Keratinocyte (primary cell): ENCODE measurements at regions not wholly inside any gene's neighbourhood (a gene's known extent, or its start where the extent isn't known, plus 50 kb on each side); places are given as distances from the start of the nearest gene placed in this dataset.

ENCODE experiments used
- DNase-seq: peaks from one replicate; pipeline ENCODE4 v3.0.0-alpha.2; 2011; ENCODE audit warnings: low read depth, missing footprints, low spot score
- FAIRE-seq: peaks from 2 replicates; lab custom pipeline; 2011; peaks lifted over from hg19 to GRCh38; lab: Jason Lieb, UNC
- H2AFZ ChIP-seq: 2 replicates; pipeline ENCODE4 v1.6.0; 2012; ENCODE audit warnings: low read length, control low read depth, inconsistent platforms; ENCODE audit not compliant: control insufficient read depth
- H3K27ac ChIP-seq: 2 replicates; pipeline ENCODE4 v1.5.1; 2011; ENCODE audit warnings: low read length; ENCODE audit not compliant: control insufficient read depth, insufficient read depth
- H3K27me3 ChIP-seq: 3 replicates; pipeline ENCODE4 v1.6.0; 2011; ENCODE audit warnings: low read length; ENCODE audit not compliant: control insufficient read depth, insufficient read depth; ENCODE audit errors: extremely low read depth
- H3K36me3 ChIP-seq, 2 experiments: 2 replicates in 1 of 2; 3 replicates in 1 of 2; pipeline ENCODE4 v1.5.1; 2011; ENCODE audit warnings: low read length in 2 of 2, mild to moderate bottlenecking in 1 of 2; ENCODE audit not compliant: control insufficient read depth in 2 of 2, insufficient read depth in 2 of 2; ENCODE audit errors: extremely low read depth in 1 of 2
- H3K4me1 ChIP-seq: 3 replicates; pipeline ENCODE4 v1.5.1; 2011; ENCODE audit warnings: low read length; ENCODE audit not compliant: control insufficient read depth, insufficient read depth; ENCODE audit errors: extremely low read depth
- H3K4me2 ChIP-seq: 3 replicates; pipeline ENCODE4 v1.6.0; 2011; ENCODE audit warnings: low read depth, low read length; ENCODE audit not compliant: control insufficient read depth, insufficient read depth; ENCODE audit errors: extremely low read depth
- H3K4me3 ChIP-seq, 3 experiments: fragments of 200-600 bp in 1 of 3; sonication (generic) in 1 of 3; 2 replicates in 2 of 3; 3 replicates in 1 of 3; pipeline ENCODE4 v1.5.1; 2011 to 2016; ENCODE audit warnings: low read length in 3 of 3, mild to moderate bottlenecking in 3 of 3, control low read depth in 2 of 3, inconsistent platforms in 1 of 3, low read depth in 1 of 3, mixed read lengths in 1 of 3, mixed run types in 1 of 3, moderate library complexity in 1 of 3; ENCODE audit not compliant: control insufficient read depth in 2 of 3, insufficient read depth in 2 of 3; ENCODE audit errors: extremely low read depth in 1 of 3
- H3K79me2 ChIP-seq: 2 replicates; pipeline ENCODE4 v1.6.0; 2012; ENCODE audit warnings: low read length; ENCODE audit not compliant: control insufficient read depth, insufficient read depth
- H3K9ac ChIP-seq: 3 replicates; pipeline ENCODE4 v1.6.0; 2011; ENCODE audit warnings: low read length; ENCODE audit not compliant: control insufficient read depth, insufficient read depth; ENCODE audit errors: extremely low read depth
- H3K9me1 ChIP-seq: 3 replicates; pipeline ENCODE4 v1.6.0; 2011; ENCODE audit warnings: low read length; ENCODE audit not compliant: control insufficient read depth, insufficient read depth; ENCODE audit errors: extremely low read depth
- H3K9me3 ChIP-seq: 2 replicates; pipeline ENCODE4 v1.5.1; 2012; ENCODE audit warnings: low read depth, low read length; ENCODE audit not compliant: control insufficient read depth
- H4K20me1 ChIP-seq: 3 replicates; pipeline ENCODE4 v1.6.0; 2011; ENCODE audit warnings: low read length; ENCODE audit not compliant: control insufficient read depth, insufficient read depth; ENCODE audit errors: extremely low read depth
- EZH2 ChIP-seq: IDR thresholded peaks from one replicate; pipeline ENCODE4 v1.6.1; 2012; ENCODE audit warnings: inconsistent platforms, mild to moderate bottlenecking, low read length, moderate library complexity
- dilution Hi-C: fragments of 300-500 bp; cut with MboI; formaldehyde crosslinking; loops from one replicate; pipeline ENCODE4 v1.7.0; 2020; ENCODE audit warnings: low sequenced_read_pairs; ENCODE audit not compliant: extremely low pct_ligation_motif_present
- TF ChIP-seq, protein P1 (sequence below), 3 experiments: IDR thresholded peaks in 1 of 3; conservative IDR thresholded peaks in 1 of 3; optimal IDR thresholded peaks in 1 of 3; 2 replicates in 2 of 3; 3 replicates in 1 of 3; pipeline versions ENCODE3 to v1.5.1; 2011; ENCODE audit warnings: low read length in 3 of 3, mild to moderate bottlenecking in 3 of 3, moderate library complexity in 2 of 3, control low read depth in 1 of 3, inconsistent platforms in 1 of 3; ENCODE audit not compliant: insufficient read depth in 2 of 3; ENCODE audit errors: extremely low read depth in 1 of 3

DNA sequence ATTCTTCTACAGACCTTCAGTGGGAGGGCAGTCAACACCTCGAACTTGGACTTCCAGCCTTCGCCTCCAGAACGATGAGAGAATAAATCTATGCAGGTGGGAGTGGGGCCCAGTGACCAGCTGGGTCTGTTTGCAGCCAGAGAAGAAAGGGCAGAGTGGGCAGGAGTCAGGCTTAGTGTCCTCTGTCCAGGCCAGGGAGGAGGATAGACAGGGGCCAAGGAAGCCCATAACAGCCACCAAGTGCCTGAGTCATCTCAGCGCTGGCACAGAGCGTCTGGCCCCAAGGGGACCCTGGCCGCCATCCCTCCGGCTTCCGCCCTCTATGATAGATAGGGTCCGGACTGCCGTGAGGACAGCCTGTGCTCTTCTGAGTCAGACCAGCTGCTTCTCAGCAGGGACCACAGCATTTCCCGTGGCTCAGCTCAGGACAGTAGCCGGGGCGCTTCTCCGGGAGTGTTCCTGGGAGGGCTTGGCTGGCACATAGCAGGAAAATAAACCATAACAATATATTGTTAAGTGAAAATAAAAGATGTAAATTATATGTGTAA is 133.1 kb upstream of the C1orf174 start:
- Histone ChIP-seq H3K9me1 (no peaks in the 10 kb centered on the region), H4K20me1 (no peaks in the 10 kb centered on the region), H3K36me3 (no peaks in the 10 kb centered on the region), H3K4me3 (no peak overlapping the region), H3K9ac (no peak overlapping the region), H3K79me2 (no peaks in the 10 kb centered on the region), H3K4me2 (no peak overlapping the region), H3K4me1 (no peaks in the 10 kb centered on the region), H3K27me3 (no peaks in the 10 kb centered on the region), H2AFZ (no peak overlapping the region), H3K27ac (no peak overlapping the region), H3K9me3 (no peaks in the 10 kb centered on the region)
- no peak for FAIRE-seq
- no peak for DNase-seq
- dilution Hi-C loops = no loop called here
- TF ChIP-seq, protein P1, sequence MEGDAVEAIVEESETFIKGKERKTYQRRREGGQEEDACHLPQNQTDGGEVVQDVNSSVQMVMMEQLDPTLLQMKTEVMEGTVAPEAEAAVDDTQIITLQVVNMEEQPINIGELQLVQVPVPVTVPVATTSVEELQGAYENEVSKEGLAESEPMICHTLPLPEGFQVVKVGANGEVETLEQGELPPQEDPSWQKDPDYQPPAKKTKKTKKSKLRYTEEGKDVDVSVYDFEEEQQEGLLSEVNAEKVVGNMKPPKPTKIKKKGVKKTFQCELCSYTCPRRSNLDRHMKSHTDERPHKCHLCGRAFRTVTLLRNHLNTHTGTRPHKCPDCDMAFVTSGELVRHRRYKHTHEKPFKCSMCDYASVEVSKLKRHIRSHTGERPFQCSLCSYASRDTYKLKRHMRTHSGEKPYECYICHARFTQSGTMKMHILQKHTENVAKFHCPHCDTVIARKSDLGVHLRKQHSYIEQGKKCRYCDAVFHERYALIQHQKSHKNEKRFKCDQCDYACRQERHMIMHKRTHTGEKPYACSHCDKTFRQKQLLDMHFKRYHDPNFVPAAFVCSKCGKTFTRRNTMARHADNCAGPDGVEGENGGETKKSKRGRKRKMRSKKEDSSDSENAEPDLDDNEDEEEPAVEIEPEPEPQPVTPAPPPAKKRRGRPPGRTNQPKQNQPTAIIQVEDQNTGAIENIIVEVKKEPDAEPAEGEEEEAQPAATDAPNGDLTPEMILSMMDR (optimal IDR thresholded peaks at IDR 0.05 in 1 of 3, IDR thresholded peaks at IDR 0.05 in 1 of 3, conservative IDR thresholded peaks at IDR 0.05 in 1 of 3; ENCODE audit: extremely low read depth in 1 of 3, insufficient read depth in 2 of 3, low read length in 3 of 3) = no peak
- no peak for TF ChIP-seq EZH2

DNA sequence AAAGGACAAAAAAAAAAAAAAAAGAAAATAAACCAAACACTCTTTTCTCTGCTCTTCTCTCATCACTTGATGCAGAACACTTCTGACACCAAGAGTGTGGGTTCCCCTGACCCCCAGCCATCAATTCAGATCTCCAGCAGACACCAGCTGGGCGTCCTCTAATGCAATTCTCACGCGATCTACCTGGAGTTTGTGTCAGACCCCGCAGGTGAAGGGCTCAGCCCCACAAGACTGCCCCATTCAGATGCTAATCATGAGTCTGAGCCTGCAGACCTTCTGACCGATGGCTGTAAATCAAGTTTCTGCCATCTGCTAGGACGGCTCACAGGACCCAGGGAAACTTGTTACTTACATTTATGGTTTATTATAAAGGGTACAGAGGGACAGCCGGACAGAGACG is 133.6 kb upstream of the C1orf174 start:
- dilution Hi-C loops = no loop called here
- H3K36me3 ChIP-seq = no peaks in the 10 kb centered on the region
- no peak overlapping the region for H3K4me3 ChIP-seq
- FAIRE-seq (no peak), DNase-seq (no peak)
- no peaks in the 10 kb centered on the region for H3K27me3 ChIP-seq
- no peaks in the 10 kb centered on the region for H3K9me1 ChIP-seq
- no peaks in the 10 kb centered on the region for H3K9me3 ChIP-seq
- no peak overlapping the region for H3K4me2 ChIP-seq
- no peaks in the 10 kb centered on the region for H3K4me1 ChIP-seq
- H3K79me2 ChIP-seq = no peaks in the 10 kb centered on the region
- H2AFZ ChIP-seq = no peak overlapping the region
- no peaks in the 10 kb centered on the region for H4K20me1 ChIP-seq
- no peak overlapping the region for H3K9ac ChIP-seq
- H3K27ac ChIP-seq = no peak overlapping the region
- TF ChIP-seq EZH2 = no peak
- TF ChIP-seq, protein P1 (optimal IDR thresholded peaks at IDR 0.05 in 1 of 3, IDR thresholded peaks at IDR 0.05 in 1 of 3, conservative IDR thresholded peaks at IDR 0.05 in 1 of 3; ENCODE audit: extremely low read depth in 1 of 3, insufficient read depth in 2 of 3, low read length in 3 of 3) = no peak
